ENCODE measurements at regions not wholly inside any gene's neighbourhood (a gene's known extent, or its start where the extent isn't known, plus 50 kb on each side); places are given as distances from the start of the nearest gene placed in this dataset.
"Not testable (repeated sequence)": the region's sequence is repeated elsewhere in the genome, so short reads cannot be mapped to it uniquely, and the experiment has no call there.

DNA sequence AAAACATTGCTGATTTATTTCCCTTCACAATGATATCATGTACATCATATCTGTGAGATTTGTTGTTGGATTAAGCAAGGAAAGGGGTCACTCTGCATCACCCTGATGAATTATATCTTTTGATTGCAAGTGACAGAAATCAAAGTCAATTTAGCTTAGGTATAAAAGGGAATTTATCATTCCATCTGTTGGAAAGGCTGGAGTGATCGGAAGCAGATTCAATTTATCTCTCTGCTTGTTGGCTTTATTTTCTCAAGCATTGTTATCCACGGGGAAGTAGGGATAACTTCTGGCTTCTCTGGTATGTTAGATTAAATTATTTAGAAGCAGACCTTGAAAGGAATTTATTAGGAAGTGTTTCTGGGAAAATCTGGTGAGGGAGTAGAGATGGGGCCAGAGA, 226.6 kb downstream of the PTGER3 start:
- TF ChIP-seq, protein P1, sequence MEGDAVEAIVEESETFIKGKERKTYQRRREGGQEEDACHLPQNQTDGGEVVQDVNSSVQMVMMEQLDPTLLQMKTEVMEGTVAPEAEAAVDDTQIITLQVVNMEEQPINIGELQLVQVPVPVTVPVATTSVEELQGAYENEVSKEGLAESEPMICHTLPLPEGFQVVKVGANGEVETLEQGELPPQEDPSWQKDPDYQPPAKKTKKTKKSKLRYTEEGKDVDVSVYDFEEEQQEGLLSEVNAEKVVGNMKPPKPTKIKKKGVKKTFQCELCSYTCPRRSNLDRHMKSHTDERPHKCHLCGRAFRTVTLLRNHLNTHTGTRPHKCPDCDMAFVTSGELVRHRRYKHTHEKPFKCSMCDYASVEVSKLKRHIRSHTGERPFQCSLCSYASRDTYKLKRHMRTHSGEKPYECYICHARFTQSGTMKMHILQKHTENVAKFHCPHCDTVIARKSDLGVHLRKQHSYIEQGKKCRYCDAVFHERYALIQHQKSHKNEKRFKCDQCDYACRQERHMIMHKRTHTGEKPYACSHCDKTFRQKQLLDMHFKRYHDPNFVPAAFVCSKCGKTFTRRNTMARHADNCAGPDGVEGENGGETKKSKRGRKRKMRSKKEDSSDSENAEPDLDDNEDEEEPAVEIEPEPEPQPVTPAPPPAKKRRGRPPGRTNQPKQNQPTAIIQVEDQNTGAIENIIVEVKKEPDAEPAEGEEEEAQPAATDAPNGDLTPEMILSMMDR (conservative IDR thresholded peaks at IDR 0.05; ENCODE audit: control insufficient read depth, insufficient read depth, low read depth, low read length), result no peak
- DNase-seq (ENCODE audit: low read depth), result no peak
- H3K4me3 ChIP-seq (ENCODE audit: control insufficient read depth, low read depth, low read length), result no peak overlapping the region

DNA sequence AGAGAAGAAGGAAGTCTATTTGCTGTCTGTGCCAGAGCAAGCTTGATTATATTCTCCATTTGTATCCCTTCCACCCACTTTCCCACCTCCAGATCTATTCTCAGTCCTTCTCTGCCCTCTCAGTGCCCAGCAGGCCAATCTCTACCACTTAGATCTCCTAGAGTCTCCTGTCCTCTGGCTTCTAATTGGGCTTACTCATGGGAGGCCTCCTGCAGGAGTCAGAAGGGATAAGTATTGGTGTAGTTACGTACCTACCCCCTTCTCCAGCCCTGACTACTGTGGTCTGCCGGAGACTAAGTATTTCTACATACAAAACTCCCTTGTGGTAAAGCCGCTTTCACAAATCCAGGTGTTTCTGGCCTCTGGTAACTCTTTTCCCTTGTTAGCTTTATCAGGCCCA, 221.2 kb downstream of the PTGER3 start:
- DNase-seq (ENCODE audit: low read depth), result no peak
- TF ChIP-seq, protein P1 (conservative IDR thresholded peaks at IDR 0.05; ENCODE audit: control insufficient read depth, insufficient read depth, low read depth, low read length), result no peak
- no peak overlapping the region for H3K4me3 ChIP-seq (ENCODE audit: control insufficient read depth, low read depth, low read length)

DNA sequence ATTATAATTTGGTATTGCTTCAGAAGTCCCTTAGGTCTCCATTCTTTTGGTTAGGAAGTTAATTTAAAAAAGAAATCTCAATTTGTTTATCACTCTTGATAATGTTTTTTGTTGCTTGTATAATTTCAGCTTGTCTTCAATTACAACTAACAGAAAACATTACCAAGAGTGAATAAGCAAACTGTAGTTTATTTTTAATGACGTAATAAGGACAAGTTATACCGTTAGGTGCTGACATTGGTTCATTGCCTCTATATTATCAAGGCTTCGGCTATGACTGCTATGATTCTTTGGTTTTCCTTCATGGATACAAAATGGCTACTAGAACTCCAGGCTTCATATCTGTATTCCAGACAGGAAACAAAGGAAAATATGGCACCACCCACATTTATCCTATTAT, 220.6 kb downstream of the PTGER3 start:
- no peak for DNase-seq (ENCODE audit: low read depth)
- TF ChIP-seq, protein P1 (conservative IDR thresholded peaks at IDR 0.05; ENCODE audit: control insufficient read depth, insufficient read depth, low read depth, low read length), result no peak
- H3K4me3 ChIP-seq (ENCODE audit: control insufficient read depth, low read depth, low read length), result no peak overlapping the region

DNA sequence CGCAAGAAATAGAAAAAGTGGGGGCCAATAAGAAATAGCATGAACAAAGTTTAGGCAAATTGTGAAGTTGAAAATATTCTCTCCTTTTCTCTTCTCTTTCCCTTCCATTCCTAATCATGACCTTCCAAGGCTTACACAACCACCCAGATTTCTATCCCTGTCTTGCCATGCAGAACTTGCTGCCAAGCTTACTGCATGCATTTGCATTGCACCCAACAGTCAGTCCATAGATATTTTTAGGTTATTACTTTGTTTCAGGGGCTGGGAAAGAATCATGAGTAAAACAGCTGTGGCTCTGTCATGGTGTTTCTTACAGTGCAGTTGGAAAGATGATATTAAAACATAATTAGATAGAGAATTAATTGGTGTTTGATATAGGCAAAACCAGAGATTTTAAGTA, 219.4 kb downstream of the PTGER3 start:
- H3K4me3 ChIP-seq (ENCODE audit: control insufficient read depth, low read depth, low read length), result no peak overlapping the region
- TF ChIP-seq, protein P1 (conservative IDR thresholded peaks at IDR 0.05; ENCODE audit: control insufficient read depth, insufficient read depth, low read depth, low read length), result no peak
- no peak for DNase-seq (ENCODE audit: low read depth)

DNA sequence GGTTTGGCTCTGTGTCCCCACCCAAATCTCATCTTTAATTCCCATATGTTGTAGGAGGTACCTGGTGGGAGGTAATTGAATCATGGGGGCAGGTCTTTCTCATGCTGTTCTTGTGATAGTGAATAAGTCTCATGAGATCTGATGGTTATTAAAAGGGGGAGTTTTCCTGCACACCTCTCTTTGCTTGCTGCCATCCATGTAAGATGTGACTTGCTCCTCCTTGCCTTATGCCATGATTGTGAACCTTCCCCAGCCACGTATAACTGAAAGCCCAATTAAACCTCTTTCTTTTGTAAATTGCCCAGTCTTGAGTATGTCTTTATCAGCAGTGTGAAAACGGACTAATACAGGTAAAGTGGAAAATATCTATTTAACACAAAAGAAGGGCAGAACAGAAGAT, 213.3 kb downstream of the PTGER3 start:
- DNase-seq (ENCODE audit: low read depth); H3K4me3 ChIP-seq (ENCODE audit: control insufficient read depth, low read depth, low read length): not testable (repeated sequence)

DNA sequence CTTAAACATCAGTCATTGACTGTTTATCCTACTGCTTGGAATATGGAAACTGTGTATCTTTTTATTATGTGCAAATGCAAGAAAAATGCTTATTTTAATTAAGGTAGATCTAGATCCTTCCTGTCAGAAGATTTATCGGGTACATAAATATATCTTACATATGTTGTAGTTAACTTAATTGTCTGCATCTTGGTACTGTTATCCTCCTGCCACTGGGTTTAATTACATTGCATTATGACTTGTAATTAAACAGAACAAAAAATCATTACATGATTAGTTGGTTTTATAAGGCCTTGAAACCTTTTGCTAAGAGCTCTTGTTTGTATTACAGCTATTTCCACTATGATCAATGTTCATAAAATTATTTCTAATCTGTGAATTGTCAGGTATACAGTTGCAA, 211.2 kb downstream of the PTGER3 start:
- DNase-seq (ENCODE audit: low read depth), result no peak
- TF ChIP-seq, protein P1 (conservative IDR thresholded peaks at IDR 0.05; ENCODE audit: control insufficient read depth, insufficient read depth, low read depth, low read length), result no peak
- no peak overlapping the region for H3K4me3 ChIP-seq (ENCODE audit: control insufficient read depth, low read depth, low read length)

DNA sequence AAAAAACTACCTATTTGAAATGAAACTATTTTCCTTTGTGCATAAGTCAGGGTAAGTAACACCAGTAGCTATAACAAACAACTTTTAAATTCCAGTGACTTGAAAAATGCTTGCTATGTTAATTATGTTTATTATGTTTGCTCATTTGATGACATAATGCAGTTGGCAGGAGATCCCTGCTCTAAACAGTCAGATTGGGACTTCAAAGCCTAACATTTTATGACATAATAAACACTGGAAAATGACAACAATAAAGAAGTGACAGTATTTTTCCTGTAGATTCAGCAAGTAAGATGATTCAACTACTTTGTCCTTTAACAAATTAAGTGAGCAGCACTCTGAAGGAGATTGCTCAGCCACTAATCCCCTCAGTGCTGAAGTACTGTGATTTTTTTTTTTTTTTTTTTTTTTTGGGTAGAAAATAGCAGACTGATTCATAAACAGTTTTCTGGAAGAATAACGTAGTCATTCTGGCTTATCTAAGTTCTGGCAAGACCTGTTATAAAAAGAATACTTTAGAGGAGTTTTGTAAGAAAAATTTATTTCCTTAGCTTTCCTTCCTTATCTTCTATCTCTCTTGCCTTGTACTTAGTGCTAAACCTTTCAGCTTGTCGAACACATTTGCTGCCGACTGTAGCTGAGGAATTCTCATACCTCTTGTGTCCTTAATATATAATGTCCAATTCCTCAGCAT, 207.2 kb downstream of the PTGER3 start:
- H3K4me3 ChIP-seq (ENCODE audit: control insufficient read depth, low read depth, low read length), result no peak overlapping the region
- TF ChIP-seq, protein P1 (conservative IDR thresholded peaks at IDR 0.05; ENCODE audit: control insufficient read depth, insufficient read depth, low read depth, low read length), result no peak
- DNase-seq (ENCODE audit: low read depth), result no peak
